GM12872 (cell line): ENCODE measurements at regions not wholly inside any gene's neighbourhood (a gene's known extent, or its start where the extent isn't known, plus 50 kb on each side); places are given as distances from the start of the nearest gene placed in this dataset.
A peak's percentile ranks its signal among the peaks of the same experiment; 100 is the strongest.

Source experiments
- TF ChIP-seq, protein P1 (sequence below): IDR thresholded peaks from 3 replicates; pipeline ENCODE4 v1.5.1; 2011; ENCODE audit warnings: low read depth, mild to moderate bottlenecking, low read length, moderate library complexity; ENCODE audit not compliant: insufficient read depth

DNA sequence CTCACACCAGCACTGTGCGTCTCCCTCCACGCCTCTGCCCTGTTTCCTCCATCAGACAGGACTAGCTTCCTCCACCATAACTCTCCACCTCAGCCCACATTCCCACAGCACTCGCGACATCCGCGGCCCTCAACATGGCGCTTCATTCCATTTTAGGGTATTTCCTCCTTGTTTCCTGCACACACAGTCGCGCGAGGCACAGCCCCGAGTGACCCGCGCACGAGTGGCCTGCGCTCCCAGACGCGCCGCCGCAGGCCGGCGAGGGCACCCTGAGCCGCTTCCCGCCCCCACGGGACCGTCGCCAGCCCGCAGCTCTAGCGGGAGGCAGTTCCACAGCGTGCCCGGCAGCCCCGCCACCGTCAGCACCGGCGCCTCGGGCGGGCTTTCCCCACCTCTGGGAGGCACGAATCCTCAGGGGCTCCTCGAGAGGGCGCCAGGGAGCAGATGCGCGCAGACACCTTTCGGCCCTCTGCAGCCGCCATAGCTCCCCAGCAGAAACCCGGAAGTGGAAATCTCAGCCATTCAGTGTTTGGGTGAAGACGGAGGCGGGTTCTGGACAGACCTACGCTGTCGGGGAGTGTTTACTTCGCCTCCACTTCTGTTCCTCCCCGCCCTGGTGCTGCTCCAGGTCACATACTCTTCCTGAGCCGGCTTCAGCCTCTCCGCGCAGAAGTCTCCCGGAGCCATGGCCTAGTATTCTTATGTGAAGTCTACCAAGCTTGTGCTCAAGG, 136.6 kb downstream of the FOXD4L6 start:
- TF ChIP-seq, protein P1, sequence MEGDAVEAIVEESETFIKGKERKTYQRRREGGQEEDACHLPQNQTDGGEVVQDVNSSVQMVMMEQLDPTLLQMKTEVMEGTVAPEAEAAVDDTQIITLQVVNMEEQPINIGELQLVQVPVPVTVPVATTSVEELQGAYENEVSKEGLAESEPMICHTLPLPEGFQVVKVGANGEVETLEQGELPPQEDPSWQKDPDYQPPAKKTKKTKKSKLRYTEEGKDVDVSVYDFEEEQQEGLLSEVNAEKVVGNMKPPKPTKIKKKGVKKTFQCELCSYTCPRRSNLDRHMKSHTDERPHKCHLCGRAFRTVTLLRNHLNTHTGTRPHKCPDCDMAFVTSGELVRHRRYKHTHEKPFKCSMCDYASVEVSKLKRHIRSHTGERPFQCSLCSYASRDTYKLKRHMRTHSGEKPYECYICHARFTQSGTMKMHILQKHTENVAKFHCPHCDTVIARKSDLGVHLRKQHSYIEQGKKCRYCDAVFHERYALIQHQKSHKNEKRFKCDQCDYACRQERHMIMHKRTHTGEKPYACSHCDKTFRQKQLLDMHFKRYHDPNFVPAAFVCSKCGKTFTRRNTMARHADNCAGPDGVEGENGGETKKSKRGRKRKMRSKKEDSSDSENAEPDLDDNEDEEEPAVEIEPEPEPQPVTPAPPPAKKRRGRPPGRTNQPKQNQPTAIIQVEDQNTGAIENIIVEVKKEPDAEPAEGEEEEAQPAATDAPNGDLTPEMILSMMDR: peak; percentile 92

DNA sequence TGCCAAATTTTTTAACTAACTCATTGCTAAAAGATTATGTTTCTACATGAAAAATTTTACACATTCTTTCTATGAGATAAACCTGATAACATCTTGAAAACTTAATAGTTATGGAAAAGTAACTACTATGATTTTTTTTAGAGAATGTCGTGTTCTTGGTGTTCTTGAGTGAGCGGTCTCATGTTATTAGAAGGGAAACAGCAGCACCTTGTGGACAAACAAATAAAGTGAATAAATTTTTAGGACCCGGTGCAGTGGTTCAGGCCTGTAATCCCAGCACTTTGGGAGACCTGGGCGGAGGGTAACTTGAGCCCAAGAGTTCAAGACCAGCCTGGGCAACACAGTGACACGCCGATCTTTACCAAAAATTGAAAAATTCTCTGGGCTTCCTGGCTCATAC, 166.0 kb downstream of the FOXD4L6 start:
- TF ChIP-seq, protein P1: 0 out of 3 replicates have a peak, but pooled peaks have one; percentile 5

DNA sequence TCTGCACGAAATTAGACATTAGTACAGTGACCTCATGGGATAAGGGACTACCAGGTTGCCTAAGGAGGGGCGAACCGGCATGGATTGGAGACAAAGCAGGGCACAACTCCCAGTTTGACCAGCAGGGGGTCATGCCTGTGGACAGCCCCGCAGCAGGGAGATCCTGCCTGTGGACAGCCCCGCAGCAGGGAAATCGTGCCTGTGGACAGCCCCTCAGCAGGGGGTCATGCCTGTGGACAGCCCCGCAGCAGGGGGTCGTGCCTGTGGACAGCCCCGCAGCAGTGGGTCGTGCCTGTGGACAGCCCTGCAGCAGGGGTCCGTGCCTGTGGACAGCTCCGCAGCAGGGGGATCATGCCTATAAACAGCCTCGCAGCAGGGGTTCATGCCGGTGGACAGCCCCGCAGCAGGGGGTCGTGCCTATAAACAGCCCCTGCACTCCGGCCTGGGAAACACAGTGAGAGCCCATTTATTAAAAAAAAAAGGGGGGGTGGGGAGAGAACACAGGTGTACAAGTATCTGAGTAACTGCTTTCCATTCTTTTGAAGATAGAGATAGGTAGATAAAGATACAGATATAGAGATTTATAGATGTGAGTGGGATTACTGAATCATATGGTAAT, 176.5 kb downstream of the FOXD4L6 start:
- TF ChIP-seq, protein P1: peak; percentile 35; the same call in 2 of the 3 replicates

DNA sequence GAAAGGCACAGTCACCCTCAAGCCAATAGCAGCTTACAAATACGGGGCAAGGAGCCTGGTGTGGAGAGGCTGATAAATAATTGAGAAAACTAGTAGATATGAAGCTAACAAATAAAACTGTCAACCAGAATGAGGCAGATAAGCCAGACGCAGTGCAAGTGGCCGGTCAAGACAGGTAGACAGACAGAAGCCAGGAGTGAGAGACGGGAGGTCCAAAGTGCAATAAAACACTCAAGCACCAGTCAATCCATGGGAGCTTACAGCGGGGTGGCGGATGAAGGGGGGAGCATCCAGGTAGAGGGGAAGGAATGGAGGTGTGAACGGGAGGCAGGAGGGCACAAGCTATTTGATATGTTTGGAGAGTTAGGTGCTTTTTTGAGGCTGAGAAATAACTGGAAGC, 193.1 kb downstream of the FOXD4L6 start:
- TF ChIP-seq, protein P1: no peak

DNA sequence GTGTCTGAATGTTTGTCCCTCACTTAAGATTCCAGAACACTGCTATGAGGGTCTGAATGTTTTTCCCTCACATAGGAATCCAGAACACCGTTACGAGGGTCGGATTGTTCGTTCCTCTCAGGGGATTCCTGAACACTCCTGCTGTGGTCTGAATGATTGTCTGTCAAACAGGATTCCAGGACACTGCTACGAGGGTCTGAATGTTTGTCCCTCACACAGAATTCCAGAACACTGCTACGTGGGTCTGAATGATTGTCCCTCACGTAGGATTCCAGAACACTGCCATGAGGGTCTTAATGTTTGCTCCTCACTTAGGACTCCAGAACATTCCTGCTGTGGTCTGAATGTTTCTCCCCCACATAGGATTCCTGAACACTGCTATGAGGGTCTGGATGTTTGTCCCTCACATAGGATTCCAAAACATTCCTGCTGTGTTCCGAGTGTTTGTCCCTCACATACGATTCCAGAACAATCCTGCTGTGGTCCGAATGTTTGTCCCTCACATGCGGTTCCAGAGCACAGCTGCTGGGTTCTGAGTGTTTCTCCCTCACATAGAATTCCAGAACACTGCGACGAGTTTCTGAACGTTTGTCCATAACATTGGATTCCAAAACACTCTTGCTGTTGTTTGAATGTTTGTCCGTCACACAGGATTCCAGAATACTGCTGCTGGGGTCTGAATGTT, 199.5 kb downstream of the FOXD4L6 start:
- TF ChIP-seq, protein P1: no peak

DNA sequence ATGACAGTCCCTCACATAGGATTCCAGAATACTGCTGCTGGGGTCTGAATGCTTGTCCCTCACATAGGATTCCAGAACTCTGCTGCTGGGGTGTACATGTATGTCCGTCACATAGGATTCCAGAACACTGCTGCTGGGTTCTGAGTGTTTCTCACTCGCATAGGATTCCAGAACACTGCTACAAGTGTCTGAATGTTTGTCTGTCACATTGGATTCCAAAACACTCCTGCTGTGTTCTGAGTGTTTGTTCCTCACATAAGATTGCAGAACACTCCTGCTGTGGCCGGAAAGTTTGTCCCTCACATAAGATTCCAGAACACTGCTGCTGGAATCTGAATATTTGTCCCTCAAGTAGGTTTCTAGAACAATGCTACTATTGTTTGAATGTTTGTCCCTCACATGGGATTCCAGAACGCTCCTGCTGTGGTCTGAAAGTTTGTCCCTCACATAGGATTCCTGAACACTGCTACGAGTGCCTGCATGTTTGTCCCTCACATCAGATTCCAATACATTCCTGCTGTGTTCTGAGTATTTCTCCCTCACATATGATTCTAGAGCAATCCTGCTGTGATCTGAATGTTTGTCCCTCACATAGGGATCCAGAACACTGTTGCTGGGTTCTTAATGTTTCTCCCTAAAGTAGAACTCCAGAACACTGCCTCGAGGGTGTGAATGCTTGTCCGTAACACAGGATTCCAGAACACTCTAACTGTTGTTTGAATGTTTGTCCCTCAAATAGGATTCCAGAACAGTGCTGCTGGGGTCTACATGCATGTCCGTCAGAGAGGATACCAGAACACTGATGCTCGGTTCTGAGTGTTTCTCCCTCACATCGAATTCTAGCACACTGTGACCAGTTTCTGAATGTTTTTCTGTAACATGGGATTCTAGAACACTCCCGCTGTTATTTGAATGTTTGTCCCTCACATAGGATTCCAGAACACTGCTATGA, 200.4 kb downstream of the FOXD4L6 start:
- TF ChIP-seq, protein P1: no peak

DNA sequence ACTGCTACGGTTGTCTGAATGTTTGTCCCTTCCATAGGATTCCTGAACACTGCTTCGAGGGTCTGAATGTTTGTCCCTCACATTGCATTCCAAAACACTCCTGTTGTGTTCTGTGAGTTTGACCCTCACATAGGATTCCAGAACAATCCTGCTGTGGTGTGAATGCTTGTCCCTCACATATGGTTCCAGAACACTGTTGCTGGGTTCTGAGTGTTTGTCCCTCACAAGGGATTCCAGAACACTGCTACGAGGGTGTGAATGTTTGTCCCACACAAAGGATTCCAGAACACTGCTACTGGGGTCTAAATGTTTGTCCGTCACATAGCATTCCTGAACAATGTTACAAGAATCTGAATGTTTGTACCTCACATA, 201.2 kb downstream of the FOXD4L6 start:
- TF ChIP-seq, protein P1: no peak
